GM23338 (cell line): ENCODE measurements at regions not wholly inside any gene's neighbourhood (a gene's known extent, or its start where the extent isn't known, plus 50 kb on each side); places are given as distances from the start of the nearest gene placed in this dataset.

Experiments used
- CREB1 ChIP-seq: fragments of 250-450 bp; sonication (Bioruptor Pico); IDR thresholded peaks from 2 replicates; pipeline ENCODE4 v1.5.0; 2020; ENCODE audit warnings: low read depth, mild to moderate bottlenecking, moderate library complexity
- EZH2 ChIP-seq: fragments of 200-600 bp; sonication (generic); IDR thresholded peaks from one replicate; pipeline ENCODE4 v1.8.0; 2017; ENCODE audit warnings: antibody characterized with exemption, mild to moderate bottlenecking, low read depth; ENCODE audit not compliant: unreplicated experiment
- REST ChIP-seq: IDR thresholded peaks from one replicate; pipeline ENCODE4 v1.6.1; 2018; ENCODE audit warnings: antibody characterized with exemption; ENCODE audit not compliant: unreplicated experiment
- TF ChIP-seq, protein P1 (sequence below), 2 experiments: fragments of 200-600 bp in 1 of 2; sonication (generic) in 1 of 2; conservative IDR thresholded peaks; 2 replicates each; pipeline versions ENCODE4 v1.5.1 to v1.6.1; 2016 to 2017; ENCODE audit warnings: antibody characterized with exemption in 2 of 2, low read depth in 2 of 2, mild to moderate bottlenecking in 2 of 2, moderate library complexity in 1 of 2

DNA sequence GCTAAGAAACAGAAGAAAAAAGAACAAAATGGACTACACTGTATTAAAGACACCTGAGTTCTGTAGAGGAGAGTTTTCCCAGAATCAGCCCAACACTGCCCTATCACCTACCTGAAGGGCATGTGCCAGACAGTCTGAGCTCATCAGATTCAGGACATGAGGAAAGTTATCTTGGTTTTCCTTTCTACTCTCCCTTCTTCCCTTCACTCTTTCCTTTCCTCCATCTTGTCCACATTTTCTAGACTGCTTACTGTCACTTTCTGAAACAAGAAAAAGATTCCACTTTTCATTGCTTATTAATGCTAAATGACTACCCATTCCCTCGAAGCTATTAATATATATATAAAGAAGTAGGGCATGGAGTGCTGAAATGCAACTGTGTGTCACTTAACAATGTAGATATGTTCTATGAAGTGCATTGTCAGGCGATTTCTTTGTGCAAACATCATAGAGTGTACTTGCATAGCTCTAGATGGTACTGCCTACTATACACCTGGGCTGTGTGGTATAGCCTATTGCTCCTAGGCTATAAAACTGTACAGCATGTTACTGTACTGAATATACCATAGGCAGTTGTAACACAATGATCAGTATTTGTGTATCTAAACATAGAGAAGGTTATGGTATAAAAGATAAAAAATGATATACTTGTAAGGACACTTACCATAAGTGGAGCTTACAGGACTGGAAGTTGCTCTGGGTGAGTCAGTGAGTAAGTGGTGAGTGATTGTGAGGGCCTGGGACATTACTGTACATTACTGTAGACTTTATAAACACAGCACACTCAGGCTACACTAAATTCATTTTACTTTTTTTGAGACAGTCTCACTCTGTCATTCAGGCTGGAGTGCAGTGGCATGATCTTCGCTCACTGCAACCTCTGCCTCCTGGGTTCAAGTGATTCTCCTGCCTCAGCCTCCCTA, 145.5 kb upstream of the ITGA6 start:
- TF ChIP-seq EZH2 (no peak), REST (no peak), CREB1 (CRISPR knock-in tag) (no peak)
- TF ChIP-seq, protein P1, sequence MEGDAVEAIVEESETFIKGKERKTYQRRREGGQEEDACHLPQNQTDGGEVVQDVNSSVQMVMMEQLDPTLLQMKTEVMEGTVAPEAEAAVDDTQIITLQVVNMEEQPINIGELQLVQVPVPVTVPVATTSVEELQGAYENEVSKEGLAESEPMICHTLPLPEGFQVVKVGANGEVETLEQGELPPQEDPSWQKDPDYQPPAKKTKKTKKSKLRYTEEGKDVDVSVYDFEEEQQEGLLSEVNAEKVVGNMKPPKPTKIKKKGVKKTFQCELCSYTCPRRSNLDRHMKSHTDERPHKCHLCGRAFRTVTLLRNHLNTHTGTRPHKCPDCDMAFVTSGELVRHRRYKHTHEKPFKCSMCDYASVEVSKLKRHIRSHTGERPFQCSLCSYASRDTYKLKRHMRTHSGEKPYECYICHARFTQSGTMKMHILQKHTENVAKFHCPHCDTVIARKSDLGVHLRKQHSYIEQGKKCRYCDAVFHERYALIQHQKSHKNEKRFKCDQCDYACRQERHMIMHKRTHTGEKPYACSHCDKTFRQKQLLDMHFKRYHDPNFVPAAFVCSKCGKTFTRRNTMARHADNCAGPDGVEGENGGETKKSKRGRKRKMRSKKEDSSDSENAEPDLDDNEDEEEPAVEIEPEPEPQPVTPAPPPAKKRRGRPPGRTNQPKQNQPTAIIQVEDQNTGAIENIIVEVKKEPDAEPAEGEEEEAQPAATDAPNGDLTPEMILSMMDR (conservative IDR thresholded peaks at IDR 0.05; ENCODE audit: low read depth in 2 of 2) = no peak
